Keratinocyte (primary cell): ENCODE measurements at regions not wholly inside any gene's neighbourhood (a gene's known extent, or its start where the extent isn't known, plus 50 kb on each side); places are given as distances from the start of the nearest gene placed in this dataset.

Source experiments
- DNase-seq: peaks from one replicate; pipeline ENCODE4 v3.0.0-alpha.2; 2011; ENCODE audit warnings: low read depth, missing footprints, low spot score
- FAIRE-seq: peaks from 2 replicates; lab custom pipeline; 2011; peaks lifted over from hg19 to GRCh38; lab: Jason Lieb, UNC
- H2AFZ ChIP-seq: 2 replicates; pipeline ENCODE4 v1.6.0; 2012; ENCODE audit warnings: low read length, control low read depth, inconsistent platforms; ENCODE audit not compliant: control insufficient read depth
- H3K27ac ChIP-seq: 2 replicates; pipeline ENCODE4 v1.5.1; 2011; ENCODE audit warnings: low read length; ENCODE audit not compliant: control insufficient read depth, insufficient read depth
- H3K27me3 ChIP-seq: 3 replicates; pipeline ENCODE4 v1.6.0; 2011; ENCODE audit warnings: low read length; ENCODE audit not compliant: control insufficient read depth, insufficient read depth; ENCODE audit errors: extremely low read depth
- H3K36me3 ChIP-seq, 2 experiments: 2 replicates in 1 of 2; 3 replicates in 1 of 2; pipeline ENCODE4 v1.5.1; 2011; ENCODE audit warnings: low read length in 2 of 2, mild to moderate bottlenecking in 1 of 2; ENCODE audit not compliant: control insufficient read depth in 2 of 2, insufficient read depth in 2 of 2; ENCODE audit errors: extremely low read depth in 1 of 2
- H3K4me1 ChIP-seq: 3 replicates; pipeline ENCODE4 v1.5.1; 2011; ENCODE audit warnings: low read length; ENCODE audit not compliant: control insufficient read depth, insufficient read depth; ENCODE audit errors: extremely low read depth
- H3K4me2 ChIP-seq: 3 replicates; pipeline ENCODE4 v1.6.0; 2011; ENCODE audit warnings: low read depth, low read length; ENCODE audit not compliant: control insufficient read depth, insufficient read depth; ENCODE audit errors: extremely low read depth
- H3K4me3 ChIP-seq, 3 experiments: fragments of 200-600 bp in 1 of 3; sonication (generic) in 1 of 3; 2 replicates in 2 of 3; 3 replicates in 1 of 3; pipeline ENCODE4 v1.5.1; 2011 to 2016; ENCODE audit warnings: low read length in 3 of 3, mild to moderate bottlenecking in 3 of 3, control low read depth in 2 of 3, inconsistent platforms in 1 of 3, low read depth in 1 of 3, mixed read lengths in 1 of 3, mixed run types in 1 of 3, moderate library complexity in 1 of 3; ENCODE audit not compliant: control insufficient read depth in 2 of 3, insufficient read depth in 2 of 3; ENCODE audit errors: extremely low read depth in 1 of 3
- H3K79me2 ChIP-seq: 2 replicates; pipeline ENCODE4 v1.6.0; 2012; ENCODE audit warnings: low read length; ENCODE audit not compliant: control insufficient read depth, insufficient read depth
- H3K9ac ChIP-seq: 3 replicates; pipeline ENCODE4 v1.6.0; 2011; ENCODE audit warnings: low read length; ENCODE audit not compliant: control insufficient read depth, insufficient read depth; ENCODE audit errors: extremely low read depth
- H3K9me1 ChIP-seq: 3 replicates; pipeline ENCODE4 v1.6.0; 2011; ENCODE audit warnings: low read length; ENCODE audit not compliant: control insufficient read depth, insufficient read depth; ENCODE audit errors: extremely low read depth
- H3K9me3 ChIP-seq: 2 replicates; pipeline ENCODE4 v1.5.1; 2012; ENCODE audit warnings: low read depth, low read length; ENCODE audit not compliant: control insufficient read depth
- H4K20me1 ChIP-seq: 3 replicates; pipeline ENCODE4 v1.6.0; 2011; ENCODE audit warnings: low read length; ENCODE audit not compliant: control insufficient read depth, insufficient read depth; ENCODE audit errors: extremely low read depth
- CTCF ChIP-seq, 3 experiments: IDR thresholded peaks in 1 of 3; conservative IDR thresholded peaks in 1 of 3; optimal IDR thresholded peaks in 1 of 3; 2 replicates in 2 of 3; 3 replicates in 1 of 3; pipeline versions ENCODE3 to v1.5.1; 2011; ENCODE audit warnings: low read length in 3 of 3, mild to moderate bottlenecking in 3 of 3, moderate library complexity in 2 of 3, control low read depth in 1 of 3, inconsistent platforms in 1 of 3; ENCODE audit not compliant: insufficient read depth in 2 of 3; ENCODE audit errors: extremely low read depth in 1 of 3
- EZH2 ChIP-seq: IDR thresholded peaks from one replicate; pipeline ENCODE4 v1.6.1; 2012; ENCODE audit warnings: inconsistent platforms, mild to moderate bottlenecking, low read length, moderate library complexity
- dilution Hi-C: fragments of 300-500 bp; cut with MboI; formaldehyde crosslinking; loops from one replicate; pipeline ENCODE4 v1.7.0; 2020; ENCODE audit warnings: low sequenced_read_pairs; ENCODE audit not compliant: extremely low pct_ligation_motif_present

DNA sequence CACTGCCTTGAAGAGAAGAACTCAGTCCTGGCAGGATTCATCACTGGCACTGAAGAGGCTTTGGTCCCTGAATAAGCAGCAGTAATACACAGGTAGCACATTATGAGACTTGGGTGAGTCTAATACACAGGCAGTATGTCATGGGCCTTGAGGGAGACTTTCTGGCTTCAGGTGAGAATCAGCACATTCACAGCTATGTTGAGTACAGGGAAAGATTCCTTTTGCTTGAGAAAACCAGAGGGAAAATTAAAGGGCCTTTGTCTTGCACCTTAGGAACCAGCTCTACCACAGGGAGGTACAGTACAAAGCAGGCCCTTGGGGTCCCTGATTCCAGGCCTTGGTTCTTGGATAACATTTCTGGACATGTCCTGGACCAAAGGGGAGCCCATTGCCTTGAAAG, 484.6 kb downstream of the RFC3 start:
- H3K4me1 ChIP-seq, result peaks cover 18% of the 10 kb centered on the region
- no peaks in the 10 kb centered on the region for H3K27me3 ChIP-seq
- no peak for TF ChIP-seq EZH2
- no peak for TF ChIP-seq CTCF (optimal IDR thresholded peaks at IDR 0.05 in 1 of 3, IDR thresholded peaks at IDR 0.05 in 1 of 3, conservative IDR thresholded peaks at IDR 0.05 in 1 of 3; ENCODE audit: extremely low read depth in 1 of 3, insufficient read depth in 2 of 3, low read length in 3 of 3)
- H3K36me3 ChIP-seq, result no peaks in the 10 kb centered on the region
- H3K27ac ChIP-seq, result peak overlapping the region; percentile 90
- H2AFZ ChIP-seq, result peak overlapping the region; percentile 75
- no peaks in the 10 kb centered on the region for H3K9me3 ChIP-seq
- H4K20me1 ChIP-seq, result no peaks in the 10 kb centered on the region
- no peaks in the 10 kb centered on the region for H3K9me1 ChIP-seq
- DNase-seq, result no peak
- dilution Hi-C loops, result no loop called here
- no peaks in the 10 kb centered on the region for H3K79me2 ChIP-seq
- H3K4me3 ChIP-seq, result peak overlapping the region in 1 of 3 experiments; percentile 20
- peak overlapping the region; percentile 59 for H3K4me2 ChIP-seq
- peak overlapping the region; percentile 60 for H3K9ac ChIP-seq
- peak; percentile 92 for FAIRE-seq

DNA sequence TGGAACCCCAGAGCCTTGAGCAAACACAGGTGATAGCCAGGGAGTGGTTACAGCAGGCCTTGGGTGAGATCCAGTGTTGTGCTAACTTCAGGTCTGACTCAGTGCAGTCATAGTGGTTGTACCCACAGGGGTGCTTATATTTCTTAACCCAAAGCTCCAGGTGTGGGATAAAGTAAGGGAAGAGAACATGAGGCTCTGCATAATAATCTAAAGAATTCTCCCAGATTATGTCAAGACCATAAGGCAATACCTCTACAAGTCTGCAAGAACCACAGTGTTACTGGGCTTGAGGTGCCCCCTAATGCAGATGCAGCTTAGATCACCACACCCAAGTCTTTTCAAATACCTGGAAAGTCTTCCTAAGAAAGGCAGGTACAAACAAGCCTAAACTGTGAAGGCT, 485.4 kb downstream of the RFC3 start:
- peak overlapping the region; percentile 60 for H3K9ac ChIP-seq
- peaks cover 18% of the 10 kb centered on the region for H3K4me1 ChIP-seq
- H3K36me3 ChIP-seq, result no peaks in the 10 kb centered on the region
- peak overlapping the region; percentile 59 for H3K4me2 ChIP-seq
- no peaks in the 10 kb centered on the region for H3K9me3 ChIP-seq
- DNase-seq (peak; percentile 94), FAIRE-seq (peak; percentile 99)
- no peaks in the 10 kb centered on the region for H4K20me1 ChIP-seq
- no peaks in the 10 kb centered on the region for H3K9me1 ChIP-seq
- TF ChIP-seq CTCF (optimal IDR thresholded peaks at IDR 0.05 in 1 of 3, IDR thresholded peaks at IDR 0.05 in 1 of 3, conservative IDR thresholded peaks at IDR 0.05 in 1 of 3; ENCODE audit: extremely low read depth in 1 of 3, insufficient read depth in 2 of 3, low read length in 3 of 3), result peak in 1 of 3 experiments; percentile 30
- no peak for TF ChIP-seq EZH2
- no peaks in the 10 kb centered on the region for H3K27me3 ChIP-seq
- no peaks in the 10 kb centered on the region for H3K79me2 ChIP-seq
- peak overlapping the region; percentile 75 for H2AFZ ChIP-seq
- peak overlapping the region in 1 of 3 experiments; percentile 20 for H3K4me3 ChIP-seq
- H3K27ac ChIP-seq, result peak overlapping the region; percentile 90
- dilution Hi-C loops, result no loop called here
